OCI-LY7 (cell line): ENCODE measurements at regions not wholly inside any gene's neighbourhood (a gene's known extent, or its start where the extent isn't known, plus 50 kb on each side); places are given as distances from the start of the nearest gene placed in this dataset.

Experiments used
- BruUV-seq: library from RNA; stranded (reverse); fragments of 400-500 nt; replicated peaks from 2 replicates; lab custom pipeline; 2021; lab: Mats Ljungman, UMichigan
- CTCF ChIA-PET: fragments of 300-600 bp; sonication (Branson Sonifier 250); formaldehyde crosslinking; loops from one replicate; lab custom pipeline; 2022; ENCODE audit warnings: antibody characterized with exemption; ENCODE audit not compliant: unreplicated experiment; lab: Charles Lee
- POLR2A ChIA-PET: fragments of 300-600 bp; sonication (Branson Sonifier 250); formaldehyde crosslinking; loops from one replicate; lab custom pipeline; 2022; ENCODE audit warnings: antibody characterized with exemption; lab: Charles Lee
- DNase-seq: peaks from one replicate; pipeline ENCODE4 v3.0.0-alpha.2; 2015; ENCODE audit warnings: low spot score
- H2AFZ ChIP-seq: fragments of 200-600 bp; sonication (generic), shearing (Covaris generic); 2 replicates; pipeline ENCODE4 v1.6.1; 2014; ENCODE audit warnings: mild to moderate bottlenecking, antibody characterized with exemption, low read length, moderate library complexity
- H3K27ac ChIP-seq: fragments of 200-600 bp; sonication (generic); 2 replicates; pipeline ENCODE4 v1.5.1; 2014; ENCODE audit warnings: mixed run types, low read depth, mild to moderate bottlenecking, moderate library complexity, low read length, inconsistent platforms; ENCODE audit not compliant: poor library complexity, severe bottlenecking
- H3K36me3 ChIP-seq: fragments of 200-600 bp; sonication (generic); 2 replicates; pipeline ENCODE4 v1.6.1; 2014; ENCODE audit warnings: mild to moderate bottlenecking, antibody characterized with exemption, low read length, moderate library complexity, mixed read lengths; ENCODE audit not compliant: insufficient read depth
- H3K4me1 ChIP-seq: fragments of 200-600 bp; sonication (generic); 2 replicates; pipeline ENCODE4 v1.5.1; 2014; ENCODE audit warnings: mild to moderate bottlenecking, low read length; ENCODE audit not compliant: insufficient read depth, poor library complexity, severe bottlenecking
- H3K4me2 ChIP-seq: fragments of 200-600 bp; sonication (generic); 2 replicates; pipeline ENCODE4 v1.6.1; 2014; ENCODE audit warnings: mild to moderate bottlenecking, low read length
- H3K4me3 ChIP-seq: fragments of 200-600 bp; sonication (generic); 2 replicates; pipeline ENCODE4 v1.5.1; 2014; ENCODE audit warnings: mild to moderate bottlenecking, low read depth, low read length; ENCODE audit not compliant: poor library complexity, severe bottlenecking
- H3K79me2 ChIP-seq: fragments of 200-600 bp; sonication (generic); 2 replicates; pipeline ENCODE4 v1.6.1; 2016; ENCODE audit warnings: low read depth, mild to moderate bottlenecking, low read length, moderate library complexity, mixed read lengths; ENCODE audit not compliant: insufficient read depth
- H3K9me2 ChIP-seq: fragments of 200-600 bp; sonication (generic); 2 replicates; pipeline ENCODE4 v1.6.1; 2016; ENCODE audit warnings: mild to moderate bottlenecking, low read length, mixed read lengths; ENCODE audit not compliant: insufficient read depth
- H3K9me3 ChIP-seq: fragments of 200-600 bp; sonication (generic); 2 replicates; pipeline ENCODE4 v1.6.1; 2014; ENCODE audit warnings: mild to moderate bottlenecking, mixed run types, low read length, mixed read lengths
- H4K20me1 ChIP-seq: fragments of 200-600 bp; sonication (generic); 2 replicates; pipeline ENCODE4 v1.6.1; 2014; ENCODE audit warnings: mild to moderate bottlenecking, antibody characterized with exemption, low read length, moderate library complexity, mixed read lengths; ENCODE audit not compliant: insufficient read depth
- CTCF ChIP-seq: fragments of 200-600 bp; sonication (generic); conservative IDR thresholded peaks from 2 replicates; pipeline ENCODE4 v1.5.1; 2014; ENCODE audit warnings: mild to moderate bottlenecking, antibody characterized with exemption, low read length, moderate library complexity, mixed read lengths
- EZH2phosphoT487 ChIP-seq: fragments of 200-600 bp; sonication (generic); IDR thresholded peaks from 2 replicates; pipeline ENCODE4 v1.6.1; 2018; ENCODE audit warnings: low read depth, borderline replicate concordance, mild to moderate bottlenecking, mixed run types, antibody characterized with exemption, low read length, moderate library complexity, mixed read lengths
- intact Hi-C: fragments of 100-400 bp; cut with micrococcal nuclease; formaldehyde crosslinking; loops from one replicate; pipeline ENCODE4 v1.10.0; 2022; ENCODE audit not compliant: unreplicated experiment

- H3K4me2 ChIP-seq = no peak overlapping the region
- BruUV-seq = no TSS peak
- no peaks in the 10 kb centered on the region for H3K9me3 ChIP-seq
- H2AFZ ChIP-seq = no peak overlapping the region
- CTCF ChIA-PET = no interaction called here
- H3K4me3 ChIP-seq = no peak overlapping the region
- TF ChIP-seq CTCF (no peak), EZH2phosphoT487 (no peak)
- H3K36me3 ChIP-seq = no peaks in the 10 kb centered on the region
- no peaks in the 10 kb centered on the region for H4K20me1 ChIP-seq
- no peaks in the 10 kb centered on the region for H3K4me1 ChIP-seq
- intact Hi-C loops = no loop called here
- no peak overlapping the region for H3K27ac ChIP-seq
- no peaks in the 10 kb centered on the region for H3K79me2 ChIP-seq
- no peak for DNase-seq
- H3K9me2 ChIP-seq = no peaks in the 10 kb centered on the region
- POLR2A ChIA-PET = no interaction called here
Measured at GRCh38 chr18:68283834-68284233, 431.1 kb downstream of the TMX3 start.

- Histone ChIP-seq H3K79me2 (no peaks in the 10 kb centered on the region), H3K4me1 (no peaks in the 10 kb centered on the region), H3K9me3 (no peaks in the 10 kb centered on the region), H3K9me2 (no peaks in the 10 kb centered on the region), H4K20me1 (no peaks in the 10 kb centered on the region), H3K36me3 (no peaks in the 10 kb centered on the region), H3K27ac (no peak overlapping the region), H2AFZ (no peak overlapping the region), H3K4me2 (no peak overlapping the region), H3K4me3 (no peak overlapping the region)
- intact Hi-C loops = no loop called here
- ChIA-PET POLR2A (no interaction called here), CTCF (no interaction called here)
- no peak for DNase-seq
- no TSS peak for BruUV-seq
- no peak for TF ChIP-seq CTCF
- TF ChIP-seq EZH2phosphoT487 = no peak
Measured at GRCh38 chr18:68282232-68282631, 432.7 kb downstream of the TMX3 start.

- Histone ChIP-seq H3K79me2 (no peaks in the 10 kb centered on the region), H3K27ac (no peak overlapping the region), H3K9me2 (no peaks in the 10 kb centered on the region), H3K4me2 (no peak overlapping the region), H3K4me3 (no peak overlapping the region), H3K9me3 (no peaks in the 10 kb centered on the region), H2AFZ (no peak overlapping the region), H3K36me3 (no peaks in the 10 kb centered on the region), H3K4me1 (no peaks in the 10 kb centered on the region), H4K20me1 (no peaks in the 10 kb centered on the region)
- no peak for DNase-seq
- TF ChIP-seq EZH2phosphoT487 (no peak), CTCF (no peak)
- CTCF ChIA-PET = no interaction called here
- POLR2A ChIA-PET = no interaction called here
- BruUV-seq = no TSS peak
- intact Hi-C loops = no loop called here
Measured at GRCh38 chr18:68275616-68276015, 439.3 kb downstream of the TMX3 start.
